ENCODE measurements at regions not wholly inside any gene's neighbourhood (a gene's known extent, or its start where the extent isn't known, plus 50 kb on each side); places are given as distances from the start of the nearest gene placed in this dataset.
A peak's percentile ranks its signal among the peaks of the same experiment; 100 is the strongest.
"Not testable (repeated sequence)": the region's sequence is repeated elsewhere in the genome, so short reads cannot be mapped to it uniquely, and the experiment has no call there.

DNA sequence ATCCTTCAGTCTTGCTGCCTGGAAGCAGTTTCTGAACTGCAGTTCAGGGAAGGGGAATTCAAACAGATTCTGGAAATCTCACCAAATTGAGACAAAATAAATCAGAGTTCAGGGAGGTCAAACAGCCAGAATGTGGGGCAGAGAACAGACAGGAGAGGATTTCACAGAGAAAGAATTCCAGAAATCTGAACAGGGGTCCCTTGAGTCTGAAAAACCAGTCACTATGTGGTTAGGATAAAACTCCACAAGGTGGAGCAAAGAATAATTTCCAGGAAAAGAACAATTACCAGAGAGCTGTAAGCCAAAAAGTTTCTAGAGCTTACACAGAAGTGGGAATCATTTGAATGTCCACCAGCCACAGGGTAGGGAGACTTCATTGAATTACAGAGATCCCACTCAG, 84.7 kb downstream of the URB2 start:
- no peak for DNase-seq (ENCODE audit: low spot score)

DNA sequence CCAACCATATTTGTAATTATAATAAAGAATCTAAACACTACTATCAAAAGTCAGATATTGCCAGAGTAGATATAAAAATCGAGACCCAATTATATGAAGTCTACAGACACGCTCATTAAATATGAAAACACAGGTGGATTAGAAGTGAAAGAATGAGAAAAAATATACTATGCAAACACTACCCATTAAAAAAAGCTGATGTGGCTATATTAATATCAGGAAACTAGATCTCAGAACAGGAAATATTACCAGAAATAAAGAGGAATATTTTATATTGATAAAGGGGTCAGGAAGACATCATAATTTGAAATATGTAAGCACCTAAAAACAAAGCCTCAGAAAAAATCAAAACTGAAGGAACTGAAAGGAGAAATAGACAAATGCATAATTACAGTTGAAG, 88.3 kb downstream of the URB2 start:
- no peak for DNase-seq (ENCODE audit: low spot score)

DNA sequence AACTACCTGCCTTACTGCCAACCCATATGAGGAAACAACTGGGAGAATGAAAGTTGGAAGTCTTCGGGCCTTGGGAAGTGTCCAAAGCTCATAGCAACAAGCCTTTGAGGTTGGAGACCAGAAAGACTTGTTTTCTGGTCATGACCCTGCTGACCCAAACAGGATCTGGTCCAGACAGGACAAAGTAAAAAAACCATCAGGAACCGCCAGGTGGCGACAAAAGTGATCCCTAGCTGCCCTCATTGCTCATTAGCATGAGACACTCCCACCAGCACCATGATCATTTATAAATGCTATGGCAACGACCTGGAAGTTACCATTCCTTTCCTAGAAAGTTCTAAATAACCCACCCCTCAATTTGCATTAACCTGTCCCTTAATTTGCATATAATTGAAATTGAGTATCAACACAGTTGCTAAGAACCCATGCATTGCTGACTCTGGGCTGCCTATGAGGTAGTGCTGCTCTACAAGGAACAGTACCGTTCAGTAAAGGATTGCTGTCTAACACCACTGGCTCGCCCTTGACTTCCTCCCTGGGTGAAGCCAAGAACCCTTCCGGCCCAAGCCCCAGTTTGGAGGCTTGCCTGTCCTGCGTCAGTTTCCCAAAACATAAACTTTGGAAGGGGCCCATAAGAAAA, 89.0 kb downstream of the URB2 start:
- DNase-seq (ENCODE audit: low spot score), result peak; percentile 43

DNA sequence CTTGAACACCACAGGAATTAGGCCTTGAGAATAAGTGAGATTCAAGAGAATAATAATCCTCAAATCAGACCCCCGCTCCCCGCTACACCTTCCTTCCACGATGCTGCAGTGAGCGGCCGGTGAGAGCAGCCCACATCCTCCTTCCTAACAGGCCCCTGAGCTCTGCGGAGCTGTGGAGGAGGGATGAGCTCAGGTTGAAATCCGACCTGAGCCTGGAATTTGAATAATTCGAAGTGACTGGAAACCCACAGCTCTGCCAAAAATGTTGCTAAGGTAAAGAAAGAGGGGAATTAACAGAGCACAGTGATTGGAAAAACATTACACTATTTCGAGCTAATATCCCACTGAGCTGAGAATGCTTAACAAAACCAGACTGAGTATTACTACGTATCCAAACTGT, 90.0 kb downstream of the URB2 start:
- DNase-seq (ENCODE audit: low spot score), result no peak

DNA sequence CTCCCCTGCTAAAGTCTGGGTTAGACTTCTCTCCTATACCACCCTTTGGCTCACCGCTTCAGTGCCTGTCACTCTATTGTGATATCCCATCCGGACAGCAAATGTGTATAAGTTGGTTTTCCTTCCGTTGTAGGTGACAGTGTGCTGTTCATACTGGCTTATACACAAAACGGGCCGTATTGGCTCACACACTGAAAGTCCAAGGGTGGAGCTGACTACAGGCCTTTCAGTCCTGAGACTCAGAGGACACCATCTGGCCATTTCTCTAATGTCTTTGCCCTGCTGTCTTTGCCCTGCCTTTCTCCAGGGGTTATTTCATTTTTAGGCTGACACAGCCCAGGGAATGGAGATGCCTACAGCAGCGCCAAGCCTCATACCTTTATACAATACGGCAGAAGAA, 90.7 kb downstream of the URB2 start:
- no peak for DNase-seq (ENCODE audit: low spot score)

DNA sequence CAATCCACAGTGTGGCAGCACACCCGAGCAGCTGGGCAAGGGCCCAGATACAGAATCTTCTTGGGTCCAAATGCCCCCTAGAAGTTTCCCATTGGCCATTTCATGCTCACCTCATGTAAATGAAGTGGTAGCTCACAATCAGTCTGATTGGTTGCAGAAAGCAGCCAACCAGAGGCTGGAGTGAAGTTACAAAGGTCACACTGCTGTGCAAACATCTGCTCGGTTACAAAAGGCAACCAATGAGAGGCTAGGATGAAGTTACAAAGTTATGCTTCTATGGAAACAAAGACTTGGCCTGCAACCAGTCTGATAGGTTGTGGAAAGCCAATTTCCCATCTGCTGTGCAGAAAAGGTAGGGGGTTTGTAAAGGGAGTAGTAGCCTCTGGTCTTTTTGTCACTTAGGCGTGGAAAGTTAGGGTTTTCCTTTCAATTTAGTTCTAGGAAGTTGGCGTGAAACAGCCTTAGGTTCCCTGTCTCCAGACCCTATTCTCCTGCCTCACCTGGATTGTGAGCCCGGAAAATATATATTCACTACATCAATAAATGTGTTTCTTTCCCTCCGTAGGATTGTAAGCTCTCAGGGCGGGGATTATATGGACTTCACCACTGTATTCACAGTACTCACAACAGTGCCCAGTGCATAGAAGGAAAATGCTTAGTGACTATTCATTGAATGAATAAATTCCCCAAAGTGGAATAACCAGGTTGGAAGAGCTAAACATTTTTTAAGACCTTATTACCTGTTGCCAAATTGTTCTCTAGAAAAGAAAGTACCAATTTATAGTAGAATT, 91.9 kb downstream of the URB2 start:
- DNase-seq (ENCODE audit: low spot score), result no peak

DNA sequence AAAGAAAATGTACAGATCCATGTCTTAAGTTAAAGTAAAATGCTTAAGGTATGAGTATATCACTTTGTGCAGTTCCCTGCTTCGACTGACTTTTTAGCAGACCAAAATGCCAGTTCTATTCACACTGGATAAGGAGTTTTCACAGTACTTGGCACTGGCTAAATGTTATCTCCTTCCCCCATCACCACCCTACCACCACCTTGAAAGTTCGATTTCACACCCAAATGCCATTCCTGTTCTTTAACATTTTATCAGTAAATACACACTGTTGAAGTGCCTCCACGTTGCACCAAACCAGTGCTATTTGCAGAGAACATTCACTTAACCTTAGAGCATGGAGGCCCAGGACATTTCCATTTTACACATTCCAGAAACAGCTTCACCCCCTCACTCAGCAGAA, 100.0 kb downstream of the URB2 start:
- no peak for DNase-seq (ENCODE audit: low spot score)

DNA sequence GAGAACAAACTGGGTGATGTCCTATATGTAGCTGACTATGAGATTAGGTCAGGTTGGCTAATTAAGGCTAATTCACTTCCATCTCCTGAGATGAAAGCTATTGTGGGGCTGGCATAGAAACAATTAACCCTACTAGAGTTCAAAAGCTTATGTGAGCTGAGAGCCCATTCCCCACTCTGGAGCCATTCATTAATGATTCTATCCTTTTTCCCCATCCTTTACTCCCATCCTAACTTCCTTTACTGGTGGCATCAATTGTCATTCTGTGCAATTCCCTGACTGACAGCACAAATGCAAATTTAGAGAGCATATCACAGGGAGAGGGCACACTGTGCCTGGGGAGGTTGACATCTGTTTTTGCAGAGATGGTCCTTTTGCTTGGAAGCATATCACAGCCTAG, 103.9 kb downstream of the URB2 start:
- DNase-seq (ENCODE audit: low spot score), result no peak

DNA sequence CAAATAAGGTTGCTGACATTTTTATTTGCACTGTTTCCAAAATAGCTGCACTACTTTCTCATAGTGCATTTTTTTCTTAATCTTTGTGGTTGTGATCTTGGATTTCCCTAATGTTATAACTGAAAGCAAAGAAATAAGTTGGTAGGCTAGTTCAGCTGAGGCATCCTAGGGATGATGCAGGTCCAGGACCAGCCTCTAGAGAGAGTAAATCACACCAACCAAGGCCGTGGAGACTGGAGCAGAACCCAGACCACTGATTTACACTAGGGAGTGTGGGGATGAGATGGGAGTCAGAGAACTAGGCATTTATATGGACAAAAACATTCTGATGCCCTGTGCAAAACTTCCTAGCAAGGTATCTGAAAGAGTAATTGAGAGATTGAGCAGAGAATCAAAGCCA, 104.5 kb downstream of the URB2 start:
- no peak for DNase-seq (ENCODE audit: low spot score)

DNA sequence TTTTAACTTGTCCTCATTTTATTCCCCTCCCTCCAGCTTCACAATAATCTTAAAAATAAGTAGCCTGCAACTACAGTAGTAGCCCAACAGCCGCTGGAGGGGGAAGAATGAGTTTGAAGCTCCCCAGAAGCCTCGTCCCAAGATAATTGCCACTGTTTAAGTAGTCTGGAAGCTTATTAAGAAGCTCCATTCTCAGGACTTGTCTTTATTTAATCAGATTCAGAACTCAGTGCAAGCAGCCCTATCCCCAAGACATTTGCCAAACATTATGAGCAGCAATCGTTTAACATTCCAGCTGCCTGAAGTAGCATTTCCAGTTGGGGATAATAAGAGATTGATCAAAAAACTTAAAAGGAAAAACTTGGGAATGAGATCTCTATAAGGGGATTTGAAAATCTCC, 106.0 kb downstream of the URB2 start:
- no peak for DNase-seq (ENCODE audit: low spot score)

DNA sequence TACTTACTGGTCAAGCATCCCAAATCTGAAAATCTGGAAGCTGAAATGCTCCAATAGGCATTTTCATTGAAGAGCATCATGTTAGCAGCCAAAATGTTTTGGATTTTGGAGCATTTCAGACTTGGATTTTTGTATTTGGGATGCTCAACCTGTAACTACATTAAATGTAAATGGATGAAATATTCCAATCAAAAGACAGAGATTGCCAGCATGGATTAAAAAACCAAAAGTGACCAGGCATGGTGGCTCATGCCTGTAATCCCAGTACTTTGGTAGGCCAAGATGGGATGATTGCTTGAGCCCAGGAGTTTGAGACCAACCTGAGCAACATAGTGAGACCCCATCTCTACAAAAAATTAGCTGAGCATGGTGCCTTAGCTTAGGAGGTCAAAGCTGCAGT, 110.3 kb downstream of the URB2 start:
- DNase-seq (ENCODE audit: low spot score), result no peak

DNA sequence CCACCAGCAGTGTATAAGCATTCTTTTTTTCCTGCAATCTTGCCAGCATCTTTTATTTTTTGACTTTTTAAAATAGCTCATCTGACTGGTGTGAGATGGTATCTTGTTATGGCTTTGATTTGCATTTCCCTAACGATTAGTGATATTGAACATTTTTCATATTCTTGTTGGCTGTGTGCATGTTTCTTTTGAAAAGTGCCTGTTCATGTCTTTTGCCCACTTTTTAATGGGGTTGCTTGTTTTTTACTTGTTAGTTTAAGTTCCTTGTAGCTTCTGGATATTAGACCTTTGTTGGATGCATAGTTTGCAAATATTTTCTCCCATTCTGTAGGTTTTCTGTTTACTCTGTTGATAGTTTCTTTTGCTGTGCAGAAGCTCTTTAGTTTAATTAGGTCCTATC, 116.6 kb downstream of the URB2 start:
- DNase-seq (ENCODE audit: low spot score), result not testable (repeated sequence)

DNA sequence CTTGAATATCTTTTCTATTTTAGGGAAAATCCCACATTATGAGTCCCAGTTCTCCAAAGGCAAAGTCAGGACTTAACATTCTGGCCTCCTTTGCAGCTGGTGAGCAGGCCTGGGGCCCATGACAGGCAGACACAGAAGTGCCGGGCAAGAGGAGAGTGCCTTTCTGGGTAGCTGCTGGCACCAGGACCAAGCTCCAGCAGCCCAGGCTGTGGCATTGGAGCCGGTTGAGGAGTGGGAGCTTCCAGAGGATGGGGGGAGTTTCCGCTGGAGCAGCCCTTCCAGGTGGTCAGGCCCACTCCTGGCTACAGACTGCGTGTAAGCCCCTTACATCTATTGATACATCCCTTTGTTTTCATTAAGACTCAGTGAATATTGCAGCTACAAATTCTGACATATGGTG, 123.9 kb downstream of the URB2 start:
- no peak for DNase-seq (ENCODE audit: low spot score)

DNA sequence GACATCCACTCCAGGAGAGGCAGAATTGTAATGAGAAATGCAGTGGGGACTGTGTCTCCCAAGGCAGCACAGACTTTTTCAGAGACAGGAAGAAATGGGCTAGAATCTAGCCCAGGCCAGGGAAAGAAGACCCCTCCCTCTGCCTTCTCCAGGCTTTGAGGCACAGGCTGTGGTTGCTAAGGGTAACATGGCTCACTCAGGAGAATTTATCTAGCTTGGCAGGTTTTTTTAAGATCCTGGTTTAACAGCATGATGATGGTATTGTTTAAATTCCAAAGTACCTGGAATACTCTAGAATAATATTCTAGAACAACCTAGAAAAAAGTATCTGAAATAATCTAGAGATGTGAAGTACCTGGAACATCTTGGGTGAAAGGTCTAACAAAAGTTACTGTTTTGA, 125.6 kb downstream of the URB2 start:
- DNase-seq (ENCODE audit: low spot score), result no peak

DNA sequence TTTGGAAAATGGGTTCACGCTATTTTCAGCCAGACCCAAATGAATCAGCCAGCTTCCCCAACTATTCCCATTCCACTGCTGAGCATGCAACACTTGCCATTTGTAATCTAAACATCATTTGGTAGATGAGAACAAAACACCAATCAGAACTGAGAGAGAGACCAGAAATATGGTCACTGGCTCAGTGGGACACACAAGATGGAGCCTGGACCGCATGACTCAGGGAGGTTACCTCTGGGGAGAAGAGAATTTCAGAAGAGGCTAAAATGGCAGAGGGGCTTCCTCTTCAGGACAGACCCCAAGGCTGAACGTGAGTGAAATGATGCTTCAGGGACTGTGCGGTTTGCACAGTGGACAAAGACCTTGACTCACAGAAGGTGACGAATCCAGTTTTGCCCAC, 126.6 kb downstream of the URB2 start:
- DNase-seq (ENCODE audit: low spot score), result no peak

DNA sequence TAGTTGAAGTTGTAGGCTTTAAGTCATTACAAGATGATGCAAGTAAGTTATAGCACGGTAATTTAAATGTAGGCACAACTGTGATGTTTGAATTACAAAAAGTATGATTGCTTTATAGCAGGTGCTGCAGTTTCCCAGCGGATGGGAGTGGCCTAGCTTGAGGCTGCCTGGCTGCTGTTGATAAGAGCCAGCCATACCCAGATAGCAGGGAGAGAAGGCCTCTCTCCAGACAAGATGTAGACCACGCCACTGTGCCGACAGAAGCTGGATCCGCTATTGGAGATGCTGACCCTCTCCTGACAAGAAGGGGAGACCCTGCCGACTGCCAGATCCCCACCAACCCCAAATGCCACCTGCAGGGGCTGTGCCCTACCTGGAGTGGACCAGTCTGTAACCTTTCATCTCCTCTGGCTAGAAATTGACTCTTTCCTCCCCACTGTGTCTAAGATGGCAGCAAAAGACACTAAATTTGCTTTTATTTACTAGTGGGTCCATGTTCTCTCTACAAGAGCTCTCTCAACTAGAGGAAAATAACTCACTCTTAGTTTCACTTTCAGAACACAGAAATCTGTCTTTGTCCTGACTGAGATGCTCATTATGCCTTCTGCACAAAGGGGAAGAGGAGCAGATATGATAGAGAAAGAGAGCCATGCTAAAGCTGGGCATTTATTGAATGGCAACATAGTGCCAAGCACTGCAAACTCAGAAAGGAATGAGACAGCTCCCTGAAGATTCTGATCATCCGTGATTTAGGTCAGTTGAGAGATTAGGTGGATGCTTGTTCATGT, 127.9 kb downstream of the URB2 start:
- DNase-seq (ENCODE audit: low spot score), result no peak

DNA sequence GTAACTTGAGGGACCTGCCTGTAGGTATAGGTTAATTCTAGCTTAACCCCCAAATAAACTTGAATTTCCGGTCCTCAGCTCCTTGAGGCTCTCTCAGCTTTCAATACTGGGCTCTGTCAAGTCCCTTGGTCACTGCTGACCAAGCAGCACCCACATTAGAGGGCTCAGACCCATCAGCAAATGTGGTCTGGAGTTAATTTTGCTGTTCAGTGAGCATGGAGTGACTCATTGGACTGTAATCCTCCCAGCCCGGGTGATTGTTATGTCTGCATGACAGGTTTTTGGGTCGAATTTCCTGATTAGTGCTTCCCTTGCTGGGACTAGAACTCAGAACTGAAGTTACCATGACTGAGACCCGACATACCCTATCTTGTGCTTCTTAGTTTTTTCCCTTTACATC, 130.6 kb downstream of the URB2 start:
- no peak for DNase-seq (ENCODE audit: low spot score)

DNA sequence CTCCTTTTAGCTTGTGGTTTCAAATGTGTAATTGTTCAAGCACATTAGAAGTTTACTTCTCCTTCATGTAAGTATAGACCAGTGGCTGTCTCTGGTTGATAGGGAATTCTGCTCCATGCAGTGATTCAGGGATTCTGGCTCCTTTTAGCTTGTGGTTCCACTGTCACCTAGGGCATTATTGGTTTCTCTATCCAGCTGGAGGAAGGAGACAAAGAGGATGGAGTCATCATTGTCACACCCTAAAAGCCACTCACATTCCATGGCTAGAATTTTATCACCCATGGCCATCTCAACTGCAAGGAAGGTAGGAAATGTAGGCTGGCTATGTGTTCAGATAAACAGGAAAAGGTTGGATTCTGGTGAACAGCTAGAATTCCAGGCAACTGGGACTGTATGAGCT, 131.2 kb downstream of the URB2 start:
- DNase-seq (ENCODE audit: low spot score), result no peak

DNA sequence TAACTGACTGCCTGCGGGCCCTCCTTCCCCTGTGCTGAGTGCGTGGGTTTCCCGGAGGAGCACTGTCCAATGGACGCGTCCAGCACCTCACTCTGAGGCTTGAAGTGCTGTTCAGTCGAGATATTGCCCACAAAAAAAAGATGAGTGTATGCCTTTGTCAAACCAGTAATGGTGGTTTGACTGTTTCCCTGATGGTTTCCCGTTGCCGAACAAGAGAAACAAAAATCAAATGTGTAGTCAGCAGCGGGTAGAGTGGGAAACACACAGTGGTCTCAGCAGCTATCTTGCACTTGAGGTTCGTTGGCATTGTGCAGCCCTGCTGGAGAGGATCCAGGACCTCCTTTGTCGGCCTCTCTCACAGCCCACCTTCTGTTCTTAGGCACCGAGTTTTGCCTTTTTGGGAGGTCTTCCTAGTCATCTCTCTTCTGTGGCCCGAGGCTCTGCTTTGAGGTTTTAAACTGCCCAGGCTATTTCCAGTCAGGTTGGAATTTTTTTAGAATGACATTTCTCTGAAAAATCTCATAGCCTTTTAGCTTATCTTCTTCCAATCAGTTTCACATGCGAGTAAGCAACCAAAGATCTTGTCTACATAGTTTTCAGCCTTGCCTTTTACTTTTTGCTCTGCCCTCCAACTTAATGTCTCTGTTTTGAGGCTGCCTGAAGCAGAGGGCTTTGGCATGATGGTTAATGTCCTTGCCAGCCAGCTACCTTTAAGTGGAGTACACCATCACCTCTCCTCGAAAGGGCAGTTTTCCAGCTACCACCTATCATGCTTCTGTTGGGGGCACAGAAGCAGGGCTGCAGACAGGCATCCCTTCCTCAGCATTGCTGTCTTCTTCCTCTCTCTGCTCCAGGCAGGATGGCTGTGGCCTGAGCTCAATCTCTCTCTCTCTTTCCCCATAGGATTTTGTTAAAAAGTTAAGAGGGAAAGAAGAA, 132.3 kb downstream of the URB2 start:
- no peak for DNase-seq (ENCODE audit: low spot score)

DNA sequence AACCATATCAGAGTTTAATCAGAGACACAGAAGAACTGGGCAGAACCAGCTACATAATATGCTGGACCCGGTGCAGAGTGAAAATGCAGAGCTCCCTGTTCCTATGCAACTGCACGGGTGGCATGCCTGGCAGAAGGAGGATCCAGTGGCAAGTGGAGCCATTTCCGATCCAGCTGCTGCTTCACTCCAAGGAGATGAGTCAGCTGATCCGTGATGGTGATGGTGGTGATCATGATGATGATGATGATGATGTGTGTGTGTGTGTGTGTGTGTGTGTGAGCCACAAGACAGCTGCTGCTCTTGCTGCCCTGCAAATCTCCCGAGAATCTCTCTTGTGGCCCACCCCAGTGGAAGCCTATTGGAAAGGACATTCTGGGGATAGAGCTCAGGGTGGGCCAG, 133.0 kb downstream of the URB2 start:
- DNase-seq (ENCODE audit: low spot score), result no peak

DNA sequence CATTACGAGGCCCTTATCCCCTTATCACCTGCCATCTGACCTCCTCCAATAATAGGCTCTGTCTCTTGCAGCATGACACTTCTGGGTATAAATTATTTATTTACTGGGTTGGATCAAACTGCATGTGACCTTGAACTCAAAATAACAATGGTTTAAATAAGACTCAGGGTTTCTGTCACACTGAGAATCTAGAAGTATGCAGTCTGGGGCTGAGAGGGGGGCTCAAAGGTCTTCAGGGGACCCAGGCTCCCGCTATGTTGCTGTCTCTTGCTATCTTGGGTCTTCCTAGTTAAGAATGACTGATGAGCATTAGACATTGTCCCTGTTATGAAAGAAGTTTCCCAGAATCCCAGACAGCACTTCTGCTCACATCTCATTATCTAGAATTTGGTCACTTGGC, 133.5 kb downstream of the URB2 start:
- DNase-seq (ENCODE audit: low spot score), result no peak

DNA sequence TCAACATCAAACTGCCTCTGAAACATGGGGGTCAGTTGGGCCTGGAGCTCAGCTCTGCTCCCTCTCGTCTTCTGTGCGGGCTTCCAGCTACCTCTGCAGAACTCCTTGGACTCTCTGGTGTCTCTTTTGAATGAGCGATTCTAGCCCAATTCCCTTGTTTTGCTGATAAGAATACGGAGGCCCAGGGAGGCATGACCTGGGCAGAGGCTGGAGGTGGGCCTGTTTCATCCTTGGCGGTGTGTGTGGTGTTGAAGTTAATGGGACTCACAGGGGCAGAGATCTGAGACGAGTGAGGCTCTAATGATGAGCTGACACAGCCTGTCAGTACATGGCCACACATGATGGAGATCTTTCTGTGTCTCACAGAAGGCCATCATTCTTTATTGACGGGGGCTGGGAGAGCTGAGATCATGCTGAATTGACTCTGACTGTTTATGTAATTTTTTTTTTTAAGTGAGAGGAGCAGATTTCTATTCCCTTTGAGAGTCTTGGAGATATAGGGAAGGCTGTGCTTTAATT, 134.5 kb downstream of the URB2 start:
- no peak for DNase-seq (ENCODE audit: low spot score)
